Endodermal cell (in vitro differentiated cells): ENCODE measurements at regions not wholly inside any gene's neighbourhood (a gene's known extent, or its start where the extent isn't known, plus 50 kb on each side); places are given as distances from the start of the nearest gene placed in this dataset.

Source experiments
- DNase-seq: peaks from one replicate; pipeline ENCODE4 v3.0.0-alpha.2; 2017
- H3K27ac ChIP-seq: 2 replicates; pipeline ENCODE4 v1.5.1; 2013; ENCODE audit warnings: mild to moderate bottlenecking, low read depth, low read length, moderate library complexity
- H3K27me3 ChIP-seq: 2 replicates; pipeline ENCODE4 v1.6.1; 2013; ENCODE audit warnings: mild to moderate bottlenecking, low read length, moderate library complexity; ENCODE audit not compliant: insufficient read depth, control insufficient read depth, poor library complexity, severe bottlenecking
- H3K36me3 ChIP-seq: 2 replicates; pipeline ENCODE4 v1.7.0; 2013; ENCODE audit warnings: mild to moderate bottlenecking, low read length, moderate library complexity; ENCODE audit not compliant: control insufficient read depth, insufficient read depth
- H3K4me1 ChIP-seq: one replicate; pipeline ENCODE4 v1.7.0; 2013; ENCODE audit warnings: low read length; ENCODE audit not compliant: control insufficient read depth, insufficient read depth
- H3K4me3 ChIP-seq: 2 replicates; pipeline ENCODE4 v1.5.1; 2013; ENCODE audit warnings: mild to moderate bottlenecking, low read length, moderate library complexity
- H3K9ac ChIP-seq: 2 replicates; pipeline ENCODE4 v1.6.1; 2013; ENCODE audit warnings: mild to moderate bottlenecking, low read length, moderate library complexity; ENCODE audit not compliant: poor library complexity, severe bottlenecking; ENCODE audit errors: extremely low read depth
- H3K9me3 ChIP-seq: 2 replicates; pipeline ENCODE4 v1.6.1; 2013; ENCODE audit warnings: mild to moderate bottlenecking, low read length, moderate library complexity; ENCODE audit not compliant: control insufficient read depth
- H3K27ac Mint-ChIP-seq: 2 replicates; pipeline ENCODE4 v1.8.0; 2020; ENCODE audit warnings: mixed read lengths
- H3K27me3 Mint-ChIP-seq: 2 replicates; pipeline ENCODE4 v1.8.0; 2021; ENCODE audit warnings: mild to moderate bottlenecking, mixed read lengths; ENCODE audit not compliant: insufficient read depth
- H3K36me3 Mint-ChIP-seq: 2 replicates; pipeline ENCODE4 v1.8.0; 2020; ENCODE audit warnings: low read depth, mixed read lengths
- H3K4me1 Mint-ChIP-seq: 2 replicates; pipeline ENCODE4 v1.8.0; 2020; ENCODE audit warnings: mixed read lengths
- H3K4me3 Mint-ChIP-seq: 2 replicates; pipeline ENCODE4 v1.8.0; 2020; ENCODE audit warnings: mild to moderate bottlenecking, moderate library complexity, mixed read lengths
- H3K9me3 Mint-ChIP-seq: 2 replicates; pipeline ENCODE4 v1.8.0; 2020; ENCODE audit warnings: mild to moderate bottlenecking, mixed read lengths
- WGBS, 2 experiments: methylation state at CpG; one replicate each; pipeline versions ENCODE4 v1.1.5 to v1.1.7; 2013; ENCODE audit warnings: missing lambda C conversion rate in 2 of 2, mixed read lengths in 1 of 2; ENCODE audit not compliant: insufficient coverage in 1 of 2, insufficient read length in 1 of 2; 5-methylcytosine and 5-hydroxymethylcytosine counted together
- TF ChIP-seq, protein P1 (sequence below): fragments of 200-600 bp; sonication (generic); conservative IDR thresholded peaks from 2 replicates; pipeline ENCODE4 v1.5.0; 2021; ENCODE audit warnings: antibody characterized with exemption, mild to moderate bottlenecking

DNA sequence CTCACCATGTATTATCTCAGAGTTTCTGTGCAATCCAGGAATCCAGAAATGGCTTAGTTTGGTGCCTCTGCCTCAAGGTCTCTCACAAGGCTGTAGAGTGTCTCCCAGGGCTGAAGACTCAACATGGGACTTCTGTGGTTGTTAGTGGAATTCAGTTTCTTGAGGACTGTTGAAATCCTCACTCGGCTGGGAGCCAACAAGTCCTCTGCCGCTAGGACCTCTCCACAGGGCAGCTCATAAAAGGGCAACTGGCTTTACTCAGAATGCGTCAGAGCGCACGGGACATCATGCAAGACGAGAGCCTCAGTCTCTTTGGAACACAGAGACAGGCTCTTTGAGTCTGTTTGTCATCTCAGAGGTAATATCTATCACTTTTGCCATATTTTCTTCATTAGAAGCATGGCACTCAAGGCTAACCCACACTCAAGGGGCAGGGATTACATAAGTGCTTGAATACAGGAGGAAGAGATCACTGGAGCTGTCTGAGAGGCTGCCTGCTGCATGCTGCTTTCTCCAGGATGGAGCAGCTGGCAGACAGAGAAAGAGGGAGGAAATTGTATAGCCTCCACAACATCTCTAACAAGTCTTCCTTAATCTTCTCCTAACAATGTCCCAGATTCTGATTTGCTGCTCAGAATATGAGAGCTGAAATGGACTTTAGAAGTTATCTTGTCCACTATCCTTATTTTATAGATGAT lies 97.5 kb upstream of the ASIC2 start:
- DNase-seq: no peak
- Mint-ChIP-seq H3K36me3 (no peaks in the 10 kb centered on the region), H3K4me3 (no peak overlapping the region), H3K9me3 (no peaks in the 10 kb centered on the region), H3K27ac (no peak overlapping the region), H3K27me3 (peaks cover 5% of the 10 kb centered on the region), H3K4me1 (peaks cover 11% of the 10 kb centered on the region)
- H3K27ac ChIP-seq: no peak overlapping the region
- no peaks in the 10 kb centered on the region for H3K36me3 ChIP-seq
- peaks cover 4% of the 10 kb centered on the region for H3K4me1 ChIP-seq
- H3K9me3 ChIP-seq: no peaks in the 10 kb centered on the region
- H3K9ac ChIP-seq: no peak overlapping the region
- H3K27me3 ChIP-seq: no peaks in the 10 kb centered on the region
- 91 to 93% methylated on average over 5 to 6 of the region's 6 CpGs for WGBS, 2 experiments
- no peak overlapping the region for H3K4me3 ChIP-seq
- TF ChIP-seq, protein P1, sequence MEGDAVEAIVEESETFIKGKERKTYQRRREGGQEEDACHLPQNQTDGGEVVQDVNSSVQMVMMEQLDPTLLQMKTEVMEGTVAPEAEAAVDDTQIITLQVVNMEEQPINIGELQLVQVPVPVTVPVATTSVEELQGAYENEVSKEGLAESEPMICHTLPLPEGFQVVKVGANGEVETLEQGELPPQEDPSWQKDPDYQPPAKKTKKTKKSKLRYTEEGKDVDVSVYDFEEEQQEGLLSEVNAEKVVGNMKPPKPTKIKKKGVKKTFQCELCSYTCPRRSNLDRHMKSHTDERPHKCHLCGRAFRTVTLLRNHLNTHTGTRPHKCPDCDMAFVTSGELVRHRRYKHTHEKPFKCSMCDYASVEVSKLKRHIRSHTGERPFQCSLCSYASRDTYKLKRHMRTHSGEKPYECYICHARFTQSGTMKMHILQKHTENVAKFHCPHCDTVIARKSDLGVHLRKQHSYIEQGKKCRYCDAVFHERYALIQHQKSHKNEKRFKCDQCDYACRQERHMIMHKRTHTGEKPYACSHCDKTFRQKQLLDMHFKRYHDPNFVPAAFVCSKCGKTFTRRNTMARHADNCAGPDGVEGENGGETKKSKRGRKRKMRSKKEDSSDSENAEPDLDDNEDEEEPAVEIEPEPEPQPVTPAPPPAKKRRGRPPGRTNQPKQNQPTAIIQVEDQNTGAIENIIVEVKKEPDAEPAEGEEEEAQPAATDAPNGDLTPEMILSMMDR: no peak

DNA sequence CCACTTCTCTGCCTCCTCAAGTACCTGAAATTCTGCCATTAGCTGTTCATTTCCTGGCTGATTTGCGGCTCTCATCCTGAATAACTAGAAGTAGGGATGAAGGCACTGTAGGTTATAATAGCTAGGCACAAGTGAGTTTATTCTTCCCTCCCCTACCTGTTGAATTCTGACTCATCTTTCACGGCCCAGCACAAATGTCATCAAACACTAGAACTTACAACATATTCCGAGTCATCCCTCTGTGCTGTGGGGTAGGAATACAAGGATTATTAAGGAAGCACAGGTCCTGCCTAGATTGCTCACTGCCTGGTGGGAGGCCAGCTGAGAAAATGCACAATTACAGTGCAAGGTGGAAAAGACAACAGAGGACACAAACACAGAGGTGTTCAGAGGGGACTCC lies 103.7 kb upstream of the ASIC2 start:
- Histone ChIP-seq H3K27me3 (no peaks in the 10 kb centered on the region), H3K9ac (no peak overlapping the region), H3K4me1 (no peaks in the 10 kb centered on the region), H3K9me3 (no peaks in the 10 kb centered on the region), H3K36me3 (no peaks in the 10 kb centered on the region), H3K4me3 (no peak overlapping the region), H3K27ac (no peak overlapping the region)
- 55% methylated on average over 3 of the region's 3 CpGs; no CpG with 5 or more reads in 1 of the 2 experiments for WGBS, 2 experiments
- H3K27me3 Mint-ChIP-seq: peaks cover 18% of the 10 kb centered on the region
- no peaks in the 10 kb centered on the region for H3K36me3 Mint-ChIP-seq
- peaks cover 3% of the 10 kb centered on the region for H3K4me1 Mint-ChIP-seq
- no peaks in the 10 kb centered on the region for H3K9me3 Mint-ChIP-seq
- no peak for DNase-seq
- TF ChIP-seq, protein P1: no peak
- H3K27ac Mint-ChIP-seq: no peak overlapping the region
- H3K4me3 Mint-ChIP-seq: no peak overlapping the region

DNA sequence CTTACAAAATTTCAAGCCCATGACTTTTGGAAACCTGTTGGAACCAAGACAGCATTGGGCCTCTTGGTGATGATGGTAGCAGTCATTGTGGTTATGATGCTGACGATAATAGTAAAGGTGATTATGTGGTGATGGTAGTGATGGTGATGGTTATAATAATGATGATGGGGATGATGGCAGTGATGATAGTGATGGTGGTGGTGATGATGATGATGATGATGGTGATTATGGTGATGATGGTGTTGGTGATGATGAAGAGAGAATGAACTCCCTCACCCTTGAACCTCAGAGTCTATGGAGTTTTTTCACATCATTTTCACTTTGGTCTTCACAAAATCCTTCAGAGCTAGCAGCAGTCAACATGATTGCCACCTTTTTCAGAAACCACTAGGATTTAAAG lies 105.3 kb upstream of the ASIC2 start:
- H3K27me3 ChIP-seq: no peaks in the 10 kb centered on the region
- H3K4me3 Mint-ChIP-seq: no peak overlapping the region
- H3K4me1 ChIP-seq: no peaks in the 10 kb centered on the region
- H3K9ac ChIP-seq: no peak overlapping the region
- no peaks in the 10 kb centered on the region for H3K4me1 Mint-ChIP-seq
- no peak overlapping the region for H3K27ac ChIP-seq
- no peaks in the 10 kb centered on the region for H3K36me3 Mint-ChIP-seq
- 95% methylated on average over 1 of the region's 1 CpG; no CpG with 5 or more reads in 1 of the 2 experiments for WGBS, 2 experiments
- H3K4me3 ChIP-seq: no peak overlapping the region
- H3K27ac Mint-ChIP-seq: no peak overlapping the region
- no peaks in the 10 kb centered on the region for H3K36me3 ChIP-seq
- H3K9me3 ChIP-seq: no peaks in the 10 kb centered on the region
- no peak for DNase-seq
- TF ChIP-seq, protein P1: no peak
- no peaks in the 10 kb centered on the region for H3K9me3 Mint-ChIP-seq
- peaks cover 18% of the 10 kb centered on the region for H3K27me3 Mint-ChIP-seq
